HG03575 (cell line): ENCODE measurements at regions not wholly inside any gene's neighbourhood (a gene's known extent, or its start where the extent isn't known, plus 50 kb on each side); places are given as distances from the start of the nearest gene placed in this dataset.

ENCODE experiments used
- ATAC-seq: cut with Tn5 transposase; IDR thresholded peaks from one replicate; pipeline ENCODE4 v1.9.1; 2021; ENCODE audit not compliant: unreplicated experiment, insufficient number of reproducible peaks, low FRiP score; ENCODE audit errors: extremely low read depth

DNA sequence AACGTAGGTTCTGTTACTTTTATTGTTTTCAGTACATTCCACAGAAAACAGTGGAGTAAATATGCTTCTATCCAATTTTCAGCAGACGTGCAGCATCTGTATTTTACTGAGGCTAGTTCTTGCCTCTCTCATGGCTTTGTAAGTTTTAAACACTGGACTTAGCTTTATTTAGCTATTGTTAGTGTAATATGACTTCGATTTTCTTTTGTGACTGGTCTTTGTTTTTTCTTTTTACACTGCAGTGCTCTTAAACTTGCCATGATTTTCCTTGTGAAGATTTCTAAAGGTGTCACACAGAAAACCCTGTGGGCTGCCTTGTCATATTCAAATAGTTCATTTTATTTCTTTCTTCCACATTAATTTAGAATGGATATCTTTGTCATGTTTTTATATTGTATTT is 1234.9 kb upstream of the CITED2 start:
- ATAC-seq = no peak

- ATAC-seq = no peak
These were observed 1230.3 kb upstream of the CITED2 start for GRCh38 chr6:140604786-140605185.

DNA sequence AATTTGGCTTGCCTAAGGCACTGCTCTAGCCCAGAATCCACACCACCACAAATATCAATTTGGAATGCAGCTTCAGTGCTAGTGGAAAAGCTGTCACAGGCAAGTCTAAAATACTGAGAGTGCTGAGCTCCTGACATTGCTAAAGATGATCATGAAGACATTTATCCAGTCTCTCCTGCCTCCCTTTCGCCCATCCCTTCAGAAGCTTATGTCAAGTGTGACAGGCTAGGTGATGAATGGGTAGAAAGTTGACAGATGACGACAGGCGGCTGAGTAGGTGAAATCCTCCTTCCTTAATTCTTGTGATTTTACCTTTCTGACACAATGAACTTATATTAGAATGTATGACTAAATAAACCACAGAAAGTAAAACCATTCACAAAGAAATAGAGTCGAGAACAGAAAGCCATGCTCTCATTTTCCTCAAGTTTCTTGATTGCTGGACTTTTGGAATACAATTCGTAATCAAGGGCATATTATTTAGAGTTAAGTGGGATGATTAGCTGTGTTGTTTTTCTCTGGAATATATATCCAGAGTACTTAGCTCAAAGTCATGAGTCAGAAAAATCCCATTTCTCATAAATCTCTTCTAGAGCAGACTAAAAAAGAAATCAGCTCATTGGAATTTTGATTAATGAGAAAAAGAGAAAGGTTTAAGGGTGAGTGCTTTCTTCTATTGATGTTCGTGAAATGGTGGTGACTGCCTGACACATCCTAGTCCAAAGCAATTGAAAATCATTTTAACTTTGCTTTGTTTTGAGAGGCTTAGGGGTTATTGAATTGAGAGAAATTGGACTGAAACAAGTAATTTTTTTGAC is 1228.2 kb upstream of the CITED2 start:
- ATAC-seq = no peak

GRCh38 chr6:140601021-140601808 is 1226.8 kb upstream of the CITED2 start:
- no peak for ATAC-seq

GRCh38 chr6:140599916-140600315 is 1225.5 kb upstream of the CITED2 start:
- no peak for ATAC-seq

GRCh38 chr6:140597181-140597580 is 1222.7 kb upstream of the CITED2 start:
- ATAC-seq = no peak

DNA sequence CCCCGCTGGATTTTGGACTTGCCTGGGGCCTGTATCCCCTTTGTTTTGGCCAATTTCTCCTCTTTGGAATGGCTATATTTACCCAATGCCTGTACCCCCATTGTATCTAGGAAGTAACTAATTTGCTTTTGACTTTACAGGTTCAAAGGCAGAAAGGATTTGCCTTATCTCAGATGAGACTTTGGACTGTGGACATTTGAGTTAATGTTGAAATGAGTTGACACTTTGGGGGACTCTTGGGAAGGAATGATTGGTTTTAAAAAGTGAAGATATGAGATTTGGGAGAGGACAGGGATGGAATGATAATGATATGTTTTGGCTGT is 1220.3 kb upstream of the CITED2 start:
- ATAC-seq = no peak

GRCh38 chr6:140592877-140593276 is 1218.4 kb upstream of the CITED2 start:
- no peak for ATAC-seq

GRCh38 chr6:140590641-140591040 is 1216.2 kb upstream of the CITED2 start:
- no peak for ATAC-seq

GRCh38 chr6:140586426-140587061 is 1212.1 kb upstream of the CITED2 start:
- ATAC-seq = peak; percentile 92

DNA sequence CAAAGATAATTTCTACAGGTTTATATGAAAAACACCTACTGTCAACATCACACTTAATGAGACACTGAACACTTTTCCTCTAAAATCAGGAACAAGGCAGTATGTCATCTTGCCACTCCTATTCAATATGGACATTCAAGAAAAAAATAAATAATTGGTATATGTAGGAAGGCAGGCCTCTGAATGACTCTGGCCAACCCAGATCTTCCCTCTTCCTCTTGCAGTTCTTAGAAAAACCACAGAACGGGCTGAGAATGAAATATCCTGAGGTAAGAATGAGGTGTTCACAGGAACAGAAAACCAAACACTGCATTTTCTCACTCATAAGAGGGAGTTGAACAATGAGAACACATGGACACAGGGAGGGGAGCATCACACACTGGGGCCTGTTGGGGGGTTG is 1207.2 kb upstream of the CITED2 start:
- ATAC-seq = no peak

DNA sequence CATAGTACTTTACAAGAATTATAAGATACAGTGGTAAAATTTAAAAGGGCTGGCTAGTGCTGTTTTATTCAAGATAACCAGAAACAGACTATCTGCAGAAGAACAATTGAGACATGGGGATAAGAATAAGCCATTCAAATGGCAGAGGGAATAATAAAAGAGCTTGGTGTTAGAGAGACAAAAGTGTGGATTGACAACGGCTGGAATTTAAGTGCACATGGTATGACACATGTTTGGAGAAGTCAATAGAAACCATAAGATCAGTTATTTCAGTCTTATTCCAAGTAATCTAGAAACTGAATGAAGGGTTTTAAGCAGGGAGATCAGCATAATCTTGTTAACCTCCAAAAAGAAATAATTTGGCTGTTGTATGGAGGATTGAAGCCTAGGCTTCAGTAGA is 1205.5 kb upstream of the CITED2 start:
- ATAC-seq = no peak

GRCh38 chr6:140576004-140576555 is 1201.6 kb upstream of the CITED2 start:
- no peak for ATAC-seq

DNA sequence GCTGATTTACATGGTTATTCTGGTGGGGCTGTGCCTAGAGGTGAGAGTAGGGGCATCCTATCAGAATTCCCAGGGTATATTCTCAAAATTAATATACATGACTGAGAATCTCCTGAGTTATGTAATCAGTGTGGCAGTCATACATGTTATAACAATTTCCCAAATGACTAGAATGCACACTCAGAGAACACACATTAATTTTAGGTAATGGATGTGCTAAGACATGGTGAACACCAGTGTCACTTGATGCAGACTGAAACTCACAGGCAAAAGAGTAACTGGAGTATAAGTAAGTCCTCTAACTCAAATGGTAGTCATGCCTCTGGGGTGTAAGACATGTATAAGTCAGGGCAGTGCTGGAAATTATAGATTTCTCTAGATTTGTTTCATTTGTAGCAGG is 1198.4 kb upstream of the CITED2 start:
- no peak for ATAC-seq

DNA sequence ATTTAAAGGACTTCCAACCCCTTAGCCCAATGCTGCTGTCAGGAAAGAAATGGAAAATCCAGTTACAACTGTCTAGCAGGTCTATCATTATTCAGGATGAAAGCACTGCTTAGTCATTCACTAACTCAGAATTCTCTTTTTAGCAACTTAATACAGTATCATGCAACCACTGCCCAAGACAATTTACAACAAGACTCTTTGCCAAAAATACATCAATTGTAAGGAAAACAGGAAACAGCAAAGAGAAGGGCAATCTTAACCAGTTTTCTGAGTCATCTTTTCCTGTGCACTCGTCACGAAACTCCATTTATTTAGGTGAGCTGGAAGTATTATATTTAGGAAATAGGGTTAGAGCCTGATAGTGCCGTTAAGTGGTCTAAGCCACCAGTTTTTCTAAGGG is 1197.7 kb upstream of the CITED2 start:
- ATAC-seq = no peak

DNA sequence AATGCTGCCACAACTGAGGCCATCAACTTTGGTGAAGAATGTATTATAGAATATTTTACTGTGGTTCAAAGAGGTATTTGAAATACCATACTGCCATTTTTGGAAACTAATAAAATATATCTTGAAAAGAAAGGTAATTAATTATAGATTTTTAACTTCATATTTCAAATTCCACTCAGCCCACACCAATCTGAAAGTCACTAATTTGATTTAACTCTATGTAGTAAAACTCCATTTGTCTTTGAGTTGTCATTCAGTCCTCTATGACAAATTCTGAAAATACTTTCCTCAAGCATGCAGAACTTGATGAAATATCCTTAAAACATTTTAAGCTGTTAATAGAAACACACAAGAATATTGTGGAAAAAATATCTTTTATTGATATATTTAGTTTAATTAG is 1196.7 kb upstream of the CITED2 start:
- ATAC-seq = no peak

GRCh38 chr6:140567466-140567865 is 1193.0 kb upstream of the CITED2 start:
- no peak for ATAC-seq

DNA sequence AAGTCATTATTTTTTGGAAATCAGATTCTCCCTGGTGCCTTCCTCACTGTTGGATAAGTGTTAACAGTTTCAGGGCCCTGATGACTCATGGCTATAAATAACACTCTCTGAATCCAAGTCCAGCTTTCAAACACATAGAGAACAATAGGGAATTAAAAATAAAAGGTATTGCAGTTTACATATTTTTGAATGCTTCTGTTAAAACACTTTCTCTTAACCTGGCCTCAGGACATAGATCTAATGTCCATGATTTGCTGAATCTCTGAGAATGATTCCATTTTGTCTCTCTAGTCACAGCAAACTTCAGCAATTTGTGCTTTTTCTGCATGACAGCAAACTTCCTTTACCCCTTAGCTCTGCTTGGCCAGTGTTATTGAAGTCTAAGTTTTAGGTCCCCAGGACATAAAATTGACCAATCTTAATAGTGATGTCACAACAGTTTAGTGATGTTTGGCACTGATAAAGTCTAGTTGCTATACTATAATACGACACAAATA is 1192.4 kb upstream of the CITED2 start:
- no peak for ATAC-seq

DNA sequence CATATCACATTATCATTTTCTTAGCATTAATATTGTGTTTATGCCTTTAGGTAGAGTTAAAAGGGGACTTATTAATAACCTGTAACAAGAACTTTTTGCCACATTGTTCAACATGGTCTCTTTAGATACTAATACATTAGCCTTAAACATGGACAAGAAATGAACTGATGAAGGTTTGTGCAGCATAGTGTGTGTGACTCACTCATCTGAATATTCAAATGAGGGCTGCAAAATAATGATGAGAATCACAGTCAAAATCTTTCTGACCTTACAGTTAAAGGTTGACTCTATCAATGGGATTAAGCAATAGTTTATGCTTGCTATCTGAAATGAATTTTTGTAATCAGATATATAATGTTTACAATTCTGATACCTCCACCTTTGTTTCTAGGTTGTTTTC is 1189.3 kb upstream of the CITED2 start:
- ATAC-seq = no peak

DNA sequence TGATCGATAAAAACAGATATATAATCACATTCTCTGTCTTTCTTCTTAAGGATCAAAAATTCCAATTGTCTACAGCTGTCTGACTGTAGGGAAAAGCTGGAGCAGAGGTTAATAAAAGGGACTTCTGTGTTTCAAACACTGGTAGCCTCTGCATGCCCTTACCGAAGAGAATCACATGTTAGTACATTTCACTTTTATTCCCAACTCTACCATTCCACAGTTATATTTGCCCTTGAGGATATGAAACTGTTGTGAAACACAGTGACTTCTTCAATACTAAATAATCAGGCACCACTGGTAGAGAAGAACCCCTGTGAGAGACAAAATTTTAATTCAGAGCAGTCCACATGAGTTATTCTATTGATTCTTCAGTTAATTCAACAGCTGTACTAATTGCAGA is 1187.3 kb upstream of the CITED2 start:
- ATAC-seq = no peak
